Neural cell (in vitro differentiated cells): ENCODE measurements at regions not wholly inside any gene's neighbourhood (a gene's known extent, or its start where the extent isn't known, plus 50 kb on each side); places are given as distances from the start of the nearest gene placed in this dataset.

Experiments
- CTCF ChIP-seq: fragments of 450-650 bp; IDR thresholded peaks from 2 replicates; pipeline ENCODE4 v1.5.1; 2014; ENCODE audit warnings: antibody characterized with exemption, mild to moderate bottlenecking, moderate library complexity; ENCODE audit not compliant: poor library complexity, severe bottlenecking
- EZH2 ChIP-seq: fragments of 200-600, 300-800 bp; shearing (Covaris generic), sonication (generic); IDR thresholded peaks from 2 replicates; pipeline ENCODE4 v1.6.1; 2014; ENCODE audit warnings: antibody characterized with exemption, low read length, borderline replicate concordance, mild to moderate bottlenecking; ENCODE audit not compliant: insufficient read depth, poor library complexity, severe bottlenecking
- POLR2AphosphoS5 ChIP-seq: IDR thresholded peaks from 2 replicates; pipeline ENCODE4 v1.6.1; 2012
- REST ChIP-seq: IDR thresholded peaks from 2 replicates; pipeline ENCODE4 v1.6.1; 2012; ENCODE audit warnings: borderline replicate concordance

GRCh38 chr2:19592197-19592596 is 233.8 kb upstream of the OSR1 start:
- TF ChIP-seq CTCF (no peak), EZH2 (no peak), REST (no peak), POLR2AphosphoS5 (no peak)
